ENCODE measurements at regions not wholly inside any gene's neighbourhood (a gene's known extent, or its start where the extent isn't known, plus 50 kb on each side); places are given as distances from the start of the nearest gene placed in this dataset.

- H3K27ac ChIP-seq, result no peak overlapping the region
- no peaks in the 10 kb centered on the region for H3K4me1 ChIP-seq
- no peak for TF ChIP-seq POLR2AphosphoS5 (IDR thresholded peaks at IDR 0.05)
- TF ChIP-seq CTCF (IDR thresholded peaks at IDR 0.05), result no peak
- no peak for TF ChIP-seq POLR2A (IDR thresholded peaks at IDR 0.05)
- H3K27me3 ChIP-seq, result no peaks in the 10 kb centered on the region
- no peak for DNase-seq (ENCODE audit: low spot score in 2 of 2)
- H3K36me3 ChIP-seq, result no peaks in the 10 kb centered on the region
- intact Hi-C loops (cut with DNase I; ENCODE audit: low total_unique reads), result no loop called here
- H3K9me3 ChIP-seq, result no peaks in the 10 kb centered on the region
- no peak overlapping the region for H3K4me3 ChIP-seq
Measured at GRCh38 chr1:69320757-69321211, 246.9 kb upstream of the LRRC7 start.

- Histone ChIP-seq H3K4me3 (no peak overlapping the region), H3K9me3 (no peaks in the 10 kb centered on the region), H3K36me3 (no peaks in the 10 kb centered on the region), H3K4me1 (no peaks in the 10 kb centered on the region), H3K27ac (no peak overlapping the region), H3K27me3 (no peaks in the 10 kb centered on the region)
- intact Hi-C loops (cut with DNase I; ENCODE audit: low total_unique reads), result no loop called here
- DNase-seq (ENCODE audit: low spot score in 2 of 2), result no peak
- TF ChIP-seq POLR2AphosphoS5 (IDR thresholded peaks at IDR 0.05) (no peak), POLR2A (IDR thresholded peaks at IDR 0.05) (no peak), CTCF (IDR thresholded peaks at IDR 0.05) (no peak)
Measured at GRCh38 chr1:69321311-69321710, 246.4 kb upstream of the LRRC7 start.

GRCh38 chr1:69328186-69328585 lies 239.5 kb upstream of the LRRC7 start:
- peaks cover 0 to 16% of the 10 kb centered on the region in 2 donors for H3K9me3 ChIP-seq
- no peak overlapping the region for H3K27ac ChIP-seq
- no peaks in the 10 kb centered on the region for H3K27me3 ChIP-seq
- H3K36me3 ChIP-seq, result no peaks in the 10 kb centered on the region
- DNase-seq (ENCODE audit: low spot score in 2 of 2), result no peak
- intact Hi-C loops (cut with DNase I; ENCODE audit: low total_unique reads), result no loop called here
- H3K4me1 ChIP-seq, result no peaks in the 10 kb centered on the region
- no peak for TF ChIP-seq POLR2A (IDR thresholded peaks at IDR 0.05)
- TF ChIP-seq CTCF (IDR thresholded peaks at IDR 0.05), result no peak
- TF ChIP-seq POLR2AphosphoS5 (IDR thresholded peaks at IDR 0.05), result no peak
- no peak overlapping the region for H3K4me3 ChIP-seq

- Histone ChIP-seq H3K27me3 (no peaks in the 10 kb centered on the region), H3K4me3 (no peak overlapping the region), H3K27ac (no peak overlapping the region), H3K4me1 (no peaks in the 10 kb centered on the region), H3K36me3 (no peaks in the 10 kb centered on the region), H3K9me3 (no peaks in the 10 kb centered on the region)
- DNase-seq (ENCODE audit: low spot score in 2 of 2), result no peak
- intact Hi-C loops (cut with DNase I; ENCODE audit: low total_unique reads), result no loop called here
- no peak for TF ChIP-seq CTCF (IDR thresholded peaks at IDR 0.05)
- TF ChIP-seq POLR2A (IDR thresholded peaks at IDR 0.05), result no peak
Measured at GRCh38 chr1:69363236-69363635, 204.5 kb upstream of the LRRC7 start.

GRCh38 chr1:69373520-69373919 lies 194.2 kb upstream of the LRRC7 start:
- H3K27ac ChIP-seq, result no peak overlapping the region
- no peak for DNase-seq (ENCODE audit: low spot score in 2 of 2)
- intact Hi-C loops (cut with DNase I; ENCODE audit: low total_unique reads), result no loop called here
- no peaks in the 10 kb centered on the region for H3K36me3 ChIP-seq
- TF ChIP-seq POLR2AphosphoS5 (IDR thresholded peaks at IDR 0.05), result no peak
- H3K4me1 ChIP-seq, result no peaks in the 10 kb centered on the region
- no peak overlapping the region for H3K4me3 ChIP-seq
- no peaks in the 10 kb centered on the region for H3K9me3 ChIP-seq
- H3K27me3 ChIP-seq, result no peaks in the 10 kb centered on the region

GRCh38 chr1:69376408-69376807 lies 191.3 kb upstream of the LRRC7 start:
- no peaks in the 10 kb centered on the region for H3K27me3 ChIP-seq
- H3K27ac ChIP-seq, result no peak overlapping the region
- intact Hi-C loops (cut with DNase I; ENCODE audit: low total_unique reads), result no loop called here
- no peak for DNase-seq (ENCODE audit: low spot score in 2 of 2)
- no peaks in the 10 kb centered on the region for H3K36me3 ChIP-seq
- no peaks in the 10 kb centered on the region for H3K4me1 ChIP-seq
- no peak overlapping the region for H3K4me3 ChIP-seq
- no peaks in the 10 kb centered on the region for H3K9me3 ChIP-seq
- no peak for TF ChIP-seq POLR2A (IDR thresholded peaks at IDR 0.05)

Data from breast epithelium (tissue), 4 donors.